NCI-H774 (cell line): ENCODE measurements at regions not wholly inside any gene's neighbourhood (a gene's known extent, or its start where the extent isn't known, plus 50 kb on each side); places are given as distances from the start of the nearest gene placed in this dataset.
A peak's percentile ranks its signal among the peaks of the same experiment; 100 is the strongest.

Source experiments
- DNase-seq: peaks from one replicate; lab custom pipeline; 2025; lab: John Stamatoyannopoulos, UW

DNA sequence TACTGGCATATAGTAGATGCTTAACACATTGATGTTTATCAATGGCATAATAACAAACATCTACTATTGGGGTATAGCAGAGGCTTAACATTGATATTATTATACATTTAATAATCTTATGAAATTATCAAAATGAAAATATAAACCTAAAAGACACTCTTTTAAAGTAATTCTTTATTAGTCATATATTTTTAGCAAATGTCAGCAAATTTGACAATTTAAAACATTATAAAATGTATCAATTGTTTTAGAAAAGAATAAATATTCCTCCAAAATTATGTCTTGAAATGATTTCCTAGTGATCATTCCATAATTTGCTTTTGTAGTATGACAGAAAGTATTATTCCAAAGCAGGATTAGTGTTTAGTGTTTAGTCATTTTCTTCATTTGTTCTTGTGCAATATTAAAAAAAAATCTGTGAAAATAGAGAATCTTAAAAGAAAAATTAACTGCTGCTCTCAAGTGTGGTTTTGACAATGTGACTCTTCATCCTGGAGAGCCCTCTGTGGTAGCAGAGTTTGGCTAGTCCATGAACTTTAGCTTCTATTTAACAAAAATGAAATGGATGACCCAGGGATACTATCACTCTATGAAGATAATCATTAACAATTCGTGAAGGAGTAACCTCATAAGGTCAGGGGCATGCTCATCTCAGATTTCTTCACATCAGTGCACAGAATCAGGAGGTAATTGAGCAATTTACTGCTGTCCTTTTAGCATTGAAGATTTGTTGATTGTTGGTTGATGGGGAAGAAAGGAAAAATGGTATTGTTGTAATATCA, 1018.5 kb downstream of the LRFN5 start:
- no peak for DNase-seq

DNA sequence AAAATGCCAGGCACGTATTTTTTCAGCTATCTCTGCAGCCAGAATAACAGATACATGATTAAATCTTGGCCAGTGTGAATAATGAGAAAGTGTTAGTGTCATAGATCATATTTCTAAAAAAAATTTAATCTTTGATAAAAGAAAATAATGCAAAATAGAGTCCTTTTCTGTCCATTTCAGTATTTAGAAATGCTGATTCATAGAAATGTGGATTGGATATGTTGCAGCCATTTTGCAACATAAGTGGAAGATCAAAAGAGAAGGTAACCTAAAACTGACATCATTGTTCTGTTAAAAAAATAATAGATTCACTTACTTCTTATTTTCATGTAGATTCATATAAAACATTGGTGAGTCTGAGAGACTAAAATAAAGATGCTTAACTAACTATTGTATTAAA, 1010.3 kb downstream of the LRFN5 start:
- DNase-seq, result no peak

DNA sequence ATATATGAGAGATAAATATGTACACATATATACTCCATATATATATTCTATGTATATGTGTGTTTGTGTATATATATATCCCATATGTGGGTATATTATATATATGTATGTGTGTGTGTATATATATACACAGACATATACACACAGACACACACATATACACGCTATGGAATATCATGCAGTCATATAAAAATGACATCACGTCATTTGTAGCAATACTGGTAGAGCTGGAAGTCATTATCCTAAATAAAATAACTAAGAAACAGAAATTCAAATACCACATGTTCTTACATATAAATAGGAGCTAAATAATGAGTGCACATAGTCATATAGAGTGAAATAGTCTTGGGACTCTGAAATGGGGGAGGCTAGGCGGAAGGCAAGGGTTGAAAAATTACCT, 1000.2 kb downstream of the LRFN5 start:
- no peak for DNase-seq

- no peak for DNase-seq
These were observed 995.7 kb downstream of the LRFN5 start for GRCh38 chr14:42602336-42602845.

- no peak for DNase-seq
These were observed 965.4 kb downstream of the LRFN5 start for GRCh38 chr14:42572032-42572431.

DNA sequence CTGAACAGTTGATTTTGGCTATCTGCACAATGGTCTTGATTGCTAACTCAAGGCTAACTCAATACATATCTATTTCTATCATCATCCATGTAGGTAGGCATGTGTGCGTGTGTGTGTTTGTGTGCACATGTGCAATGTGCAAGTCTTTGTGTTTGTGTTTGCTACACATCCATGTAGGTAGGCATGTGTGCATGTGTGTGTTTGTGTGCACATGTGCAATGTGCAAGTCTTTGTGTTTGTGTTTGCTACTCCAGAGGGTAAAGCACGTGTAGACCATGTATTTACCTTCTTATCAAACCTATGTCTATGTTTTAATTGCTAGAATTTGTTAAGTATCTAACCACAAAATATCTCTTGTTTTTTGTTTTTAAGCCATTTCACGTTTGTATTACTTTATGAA, 962.6 kb downstream of the LRFN5 start:
- no peak for DNase-seq

GRCh38 chr14:42565556-42565955, 958.9 kb downstream of the LRFN5 start:
- DNase-seq, result no peak

DNA sequence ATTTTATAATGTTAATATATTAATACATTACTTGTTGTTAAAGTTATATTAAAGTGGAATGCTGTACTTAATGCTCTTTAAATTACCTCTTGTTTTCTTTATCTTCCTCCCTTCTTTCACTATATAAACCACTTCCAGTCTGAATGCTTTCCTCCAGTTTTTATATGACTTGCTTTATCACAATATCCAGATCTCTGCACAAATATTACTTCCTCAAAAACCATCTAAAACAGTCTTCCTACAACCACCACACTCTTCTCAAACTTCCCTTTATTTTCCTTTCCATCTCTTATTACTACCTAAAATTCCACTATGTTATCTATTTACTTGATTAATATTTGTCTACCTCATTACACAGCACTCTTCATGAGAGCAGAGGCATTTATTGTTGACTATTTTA, 956.6 kb downstream of the LRFN5 start:
- no peak for DNase-seq

DNA sequence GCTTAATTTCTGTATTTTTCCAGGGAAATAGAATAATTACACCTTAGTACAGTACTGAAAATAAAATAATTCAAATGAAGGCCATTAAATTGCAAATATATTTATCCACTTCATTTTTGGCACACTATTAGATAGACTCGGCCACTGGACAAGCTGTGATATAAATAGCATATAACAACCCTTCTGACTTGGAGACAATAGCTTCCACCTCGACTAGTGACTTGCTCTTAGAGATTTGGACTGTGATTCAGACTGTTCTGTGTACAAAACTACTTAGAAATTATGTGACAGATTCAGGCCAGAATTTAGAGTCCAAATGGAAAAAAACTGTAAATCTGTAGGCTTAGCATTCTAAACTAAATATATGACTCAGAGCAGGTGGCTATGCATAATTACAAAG, 949.9 kb downstream of the LRFN5 start:
- peak; percentile 34 for DNase-seq

GRCh38 chr14:42555365-42555764, 948.7 kb downstream of the LRFN5 start:
- no peak for DNase-seq

DNA sequence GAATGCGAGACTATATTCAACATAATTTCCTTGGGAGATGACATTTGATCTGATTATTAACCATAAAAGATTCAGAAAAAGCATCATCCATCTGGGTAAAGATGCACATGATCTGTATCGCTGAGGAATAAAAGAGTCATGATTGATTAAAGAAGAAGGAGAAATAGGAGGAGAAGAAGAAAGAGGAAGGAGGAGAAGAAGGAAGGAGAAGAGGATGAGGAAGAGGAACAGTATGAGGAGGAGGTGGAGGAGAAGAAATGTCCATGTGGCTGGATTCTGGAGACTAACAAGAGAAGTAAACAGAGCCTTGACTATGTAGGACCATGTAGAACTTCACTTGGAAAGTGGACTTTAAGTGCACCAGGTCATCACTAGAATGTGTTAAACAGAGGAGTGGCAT, 947.4 kb downstream of the LRFN5 start:
- DNase-seq, result no peak

- no peak for DNase-seq
These were observed 943.6 kb downstream of the LRFN5 start for GRCh38 chr14:42550310-42550709.

DNA sequence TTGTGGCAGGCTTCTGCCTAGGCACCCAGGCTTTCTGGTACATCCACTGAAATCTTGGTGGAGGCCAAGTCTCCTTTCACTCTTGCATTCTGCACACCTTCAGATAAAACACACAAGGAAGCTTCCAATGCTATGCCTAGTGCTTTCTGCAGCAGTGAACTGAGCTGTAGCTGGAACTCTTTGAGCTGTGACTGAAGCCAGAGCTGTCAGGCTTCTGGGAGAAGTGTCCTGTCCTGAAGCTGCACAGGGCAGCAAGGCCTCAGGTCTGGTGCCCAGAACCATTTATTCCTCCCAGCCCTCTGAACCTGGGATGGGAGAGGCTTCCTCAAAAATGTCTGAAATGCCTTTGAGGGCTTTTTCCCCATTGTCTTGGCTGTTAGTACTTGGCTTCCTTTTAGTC, 941.7 kb downstream of the LRFN5 start:
- DNase-seq, result no peak

DNA sequence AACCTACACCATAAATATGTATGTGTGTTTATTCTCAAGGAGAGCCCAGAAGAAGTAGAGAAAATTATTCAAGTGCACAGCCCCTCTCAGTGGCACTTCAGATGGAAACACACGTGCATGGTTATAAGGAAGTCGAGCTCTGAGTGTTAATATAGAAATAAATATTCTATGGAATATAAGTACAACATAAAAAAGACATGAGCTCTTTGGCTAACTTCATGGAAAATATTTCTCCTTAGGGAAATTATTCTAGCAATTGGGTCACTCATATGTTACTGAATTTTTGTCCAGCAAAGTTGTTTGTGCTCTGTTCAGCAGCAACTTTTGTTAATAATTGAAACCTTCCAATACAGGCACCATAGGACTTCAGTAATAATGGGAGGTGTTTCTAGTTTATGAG, 939.0 kb downstream of the LRFN5 start:
- no peak for DNase-seq

GRCh38 chr14:42541535-42542001, 934.9 kb downstream of the LRFN5 start:
- DNase-seq, result no peak

DNA sequence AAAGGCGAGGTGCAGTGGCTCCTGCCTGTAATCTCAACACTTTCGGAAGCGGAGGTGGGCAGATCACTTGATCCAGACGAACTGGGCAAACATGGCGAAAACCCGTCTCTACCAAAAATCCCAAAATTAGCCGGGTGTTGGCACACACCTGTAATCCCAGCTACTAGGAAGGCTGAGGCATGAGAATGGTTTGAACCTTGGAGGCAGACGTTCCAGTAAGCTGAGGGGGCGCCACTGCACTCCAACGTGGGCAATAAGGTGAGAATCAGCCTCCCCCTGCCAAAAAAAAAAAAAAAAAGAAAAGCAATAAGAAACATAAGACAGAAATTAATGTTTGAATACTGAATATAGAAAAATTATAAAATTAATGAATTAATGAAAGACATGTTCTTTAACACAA, 928.7 kb downstream of the LRFN5 start:
- DNase-seq, result no peak

DNA sequence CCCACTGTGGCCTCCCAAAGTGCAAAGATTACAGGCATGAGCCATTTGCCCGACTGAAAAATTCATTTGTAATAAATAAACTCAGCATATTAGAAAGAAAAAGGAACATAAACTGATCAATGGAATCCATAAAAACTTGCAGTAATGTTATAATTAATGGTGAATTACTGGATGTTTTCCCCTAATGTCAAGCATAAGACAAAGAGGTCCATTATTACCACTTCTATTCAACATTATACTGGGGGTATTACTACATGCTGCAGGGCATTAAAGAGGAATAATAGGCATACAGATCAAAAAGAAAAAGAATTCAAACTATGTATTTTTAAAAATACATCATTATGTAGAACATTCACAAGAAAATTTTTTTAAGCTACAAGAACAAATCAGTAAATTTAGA, 926.8 kb downstream of the LRFN5 start:
- no peak for DNase-seq

DNA sequence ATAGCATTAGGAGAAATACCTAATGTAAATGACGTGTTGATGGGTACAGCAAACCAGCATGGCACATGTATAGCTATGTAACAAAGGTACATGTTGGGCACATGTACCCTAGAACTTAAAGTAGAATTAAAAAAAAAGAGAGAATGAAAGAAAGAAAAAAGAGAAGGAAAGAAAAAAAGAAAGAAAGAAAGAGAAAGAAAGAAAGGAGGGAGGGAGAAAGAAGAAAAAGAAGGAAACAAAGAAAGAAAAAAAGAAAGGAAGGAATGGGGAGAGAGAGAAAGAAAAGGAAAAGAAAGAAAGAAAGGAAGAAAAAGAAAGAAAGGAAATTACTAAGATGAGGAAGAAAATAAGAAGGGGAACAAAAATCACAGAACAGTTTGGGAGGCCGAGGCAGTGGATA, 925.5 kb downstream of the LRFN5 start:
- DNase-seq, result no peak

DNA sequence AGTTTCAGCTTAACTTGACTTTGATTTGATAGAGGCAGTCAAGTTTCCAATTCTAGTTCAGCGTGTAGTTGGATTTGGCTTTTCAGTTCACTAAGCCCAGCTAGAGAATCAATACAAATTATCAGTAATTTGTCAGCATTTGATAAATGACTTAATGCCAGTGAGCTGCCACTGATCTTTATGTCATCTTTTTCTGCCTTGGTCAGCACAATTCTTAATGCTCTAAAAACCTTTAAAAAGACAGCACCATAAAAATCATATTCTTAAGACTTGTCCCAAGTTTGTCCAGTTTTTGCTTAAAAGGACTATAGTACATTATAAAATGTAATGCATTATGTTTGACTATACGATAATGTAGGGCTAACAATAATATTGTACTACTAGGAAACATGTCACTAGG, 920.5 kb downstream of the LRFN5 start:
- DNase-seq, result no peak

GRCh38 chr14:42523666-42524065, 917.0 kb downstream of the LRFN5 start:
- DNase-seq, result no peak

- DNase-seq, result no peak
These were observed 911.3 kb downstream of the LRFN5 start for GRCh38 chr14:42517806-42518500.

DNA sequence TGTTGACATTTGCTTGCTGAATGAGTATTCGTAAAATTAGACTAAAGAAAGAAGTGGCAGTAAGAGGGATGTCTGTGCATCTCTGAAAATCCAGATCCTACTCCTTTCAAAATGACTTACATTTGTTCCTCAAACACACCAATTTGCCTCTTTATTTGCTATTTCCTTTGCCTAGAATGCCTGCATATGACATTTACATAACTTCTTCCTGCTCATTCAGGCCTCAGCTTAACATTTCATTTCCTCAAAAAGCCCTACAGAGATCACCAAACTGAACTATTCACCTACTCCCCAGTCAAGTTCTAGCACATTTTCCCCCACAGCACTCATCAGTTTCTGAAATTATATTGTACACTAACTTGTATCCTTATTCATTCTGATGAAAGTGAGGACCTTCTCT, 907.2 kb downstream of the LRFN5 start:
- DNase-seq, result no peak

DNA sequence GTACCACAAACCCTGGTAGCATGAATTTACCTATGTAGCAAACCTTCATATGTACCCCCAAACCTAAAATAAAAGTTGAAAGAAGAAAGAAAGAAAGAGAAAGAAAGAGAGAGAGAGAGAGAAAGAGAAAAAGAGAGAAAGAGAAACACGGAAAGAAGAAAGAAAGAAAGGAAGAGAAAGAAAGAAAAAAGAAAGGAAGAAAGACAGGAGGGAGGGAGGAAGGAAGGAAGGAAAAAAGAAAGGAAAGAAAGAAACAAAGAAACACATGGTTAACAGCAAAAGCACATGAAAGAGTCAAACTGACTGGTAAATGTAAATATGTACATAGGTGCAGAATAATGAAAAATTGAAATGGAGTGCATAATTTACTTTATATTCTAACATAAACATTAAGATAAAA, 903.4 kb downstream of the LRFN5 start:
- no peak for DNase-seq
